GM21526 (cell line): ENCODE measurements at regions not wholly inside any gene's neighbourhood (a gene's known extent, or its start where the extent isn't known, plus 50 kb on each side); places are given as distances from the start of the nearest gene placed in this dataset.

Experiments used
- ATAC-seq: cut with Tn5 transposase; IDR thresholded peaks from one replicate; pipeline ENCODE4 v1.9.1; 2021; ENCODE audit warnings: moderate library complexity; ENCODE audit not compliant: unreplicated experiment, low FRiP score

GRCh38 chr2:16169381-16169960 lies 229.1 kb downstream of the MYCN start:
- no peak for ATAC-seq

- no peak for ATAC-seq
These were observed 228.3 kb downstream of the MYCN start for GRCh38 chr2:16168506-16169264.

- ATAC-seq = no peak
These were observed 227.6 kb downstream of the MYCN start for GRCh38 chr2:16167870-16168426.

GRCh38 chr2:16167451-16167861 lies 227.1 kb downstream of the MYCN start:
- no peak for ATAC-seq

GRCh38 chr2:16166327-16166981 lies 226.1 kb downstream of the MYCN start:
- ATAC-seq = no peak

- ATAC-seq = no peak
These were observed 225.4 kb downstream of the MYCN start for GRCh38 chr2:16165518-16166326.

- ATAC-seq = no peak
These were observed 222.2 kb downstream of the MYCN start for GRCh38 chr2:16162491-16163040.

GRCh38 chr2:16161768-16162490 lies 221.6 kb downstream of the MYCN start:
- no peak for ATAC-seq

- ATAC-seq = no peak
These were observed 220.8 kb downstream of the MYCN start for GRCh38 chr2:16161085-16161565.

- ATAC-seq = no peak
These were observed 220.1 kb downstream of the MYCN start for GRCh38 chr2:16160281-16161084.

GRCh38 chr2:16156411-16156810 lies 216.1 kb downstream of the MYCN start:
- ATAC-seq = no peak

- no peak for ATAC-seq
These were observed 215.4 kb downstream of the MYCN start for GRCh38 chr2:16155766-16156165.

GRCh38 chr2:16155366-16155765 lies 215.0 kb downstream of the MYCN start:
- ATAC-seq = no peak

- ATAC-seq = no peak
These were observed 214.3 kb downstream of the MYCN start for GRCh38 chr2:16154501-16155280.

GRCh38 chr2:16154061-16154460 lies 213.7 kb downstream of the MYCN start:
- ATAC-seq = no peak

GRCh38 chr2:16153754-16154035 lies 213.3 kb downstream of the MYCN start:
- no peak for ATAC-seq

GRCh38 chr2:16152928-16153753 lies 212.8 kb downstream of the MYCN start:
- ATAC-seq = no peak
